Pulmonary artery endothelial cell (primary cell): ENCODE measurements at regions not wholly inside any gene's neighbourhood (a gene's known extent, or its start where the extent isn't known, plus 50 kb on each side); places are given as distances from the start of the nearest gene placed in this dataset.

ENCODE experiments used
- DNase-seq: peaks from one replicate; pipeline ENCODE4 v3.0.0-alpha.2; 2011; ENCODE audit warnings: low read depth, low spot score

GRCh38 chr7:156230576-156230975 lies 410.0 kb upstream of the RNF32 start:
- DNase-seq = no peak

- no peak for DNase-seq
Observed at GRCh38 chr7:156224833-156225225, 412.6 kb upstream of the SHH start.

GRCh38 chr7:156223935-156224832 lies 411.9 kb upstream of the SHH start:
- no peak for DNase-seq

GRCh38 chr7:156222611-156223010 lies 410.3 kb upstream of the SHH start:
- no peak for DNase-seq

GRCh38 chr7:156222151-156222550 lies 409.9 kb upstream of the SHH start:
- no peak for DNase-seq

- no peak for DNase-seq
Observed at GRCh38 chr7:156220701-156221100, 408.4 kb upstream of the SHH start.

GRCh38 chr7:156220078-156220605 lies 407.9 kb upstream of the SHH start:
- DNase-seq = no peak

- DNase-seq = no peak
Observed at GRCh38 chr7:156219307-156220077, 407.2 kb upstream of the SHH start.

GRCh38 chr7:156218544-156219306 lies 406.5 kb upstream of the SHH start:
- no peak for DNase-seq

- DNase-seq = no peak
Observed at GRCh38 chr7:156217803-156218202, 405.5 kb upstream of the SHH start.

- no peak for DNase-seq
Observed at GRCh38 chr7:156209087-156209486, 396.8 kb upstream of the SHH start.

- DNase-seq = no peak
Observed at GRCh38 chr7:156207306-156207705, 395.0 kb upstream of the SHH start.

GRCh38 chr7:156206174-156206573 lies 393.9 kb upstream of the SHH start:
- no peak for DNase-seq

GRCh38 chr7:156204820-156205219 lies 392.6 kb upstream of the SHH start:
- DNase-seq = no peak

- no peak for DNase-seq
Observed at GRCh38 chr7:156203923-156204322, 391.7 kb upstream of the SHH start.

GRCh38 chr7:156198277-156198676 lies 386.0 kb upstream of the SHH start:
- DNase-seq = no peak

- no peak for DNase-seq
Observed at GRCh38 chr7:156196649-156197048, 384.4 kb upstream of the SHH start.

- DNase-seq = no peak
Observed at GRCh38 chr7:156195276-156195675, 383.0 kb upstream of the SHH start.

GRCh38 chr7:156194813-156195212 lies 382.6 kb upstream of the SHH start:
- no peak for DNase-seq

GRCh38 chr7:156192921-156193320 lies 380.7 kb upstream of the SHH start:
- DNase-seq = no peak

GRCh38 chr7:156191090-156191489 lies 378.8 kb upstream of the SHH start:
- no peak for DNase-seq

- DNase-seq = no peak
Observed at GRCh38 chr7:156185076-156185475, 372.8 kb upstream of the SHH start.
